HG02642 (cell line): ENCODE measurements at regions not wholly inside any gene's neighbourhood (a gene's known extent, or its start where the extent isn't known, plus 50 kb on each side); places are given as distances from the start of the nearest gene placed in this dataset.
"Not testable (repeated sequence)": the region's sequence is repeated elsewhere in the genome, so short reads cannot be mapped to it uniquely, and the experiment has no call there.

ENCODE experiments used
- ATAC-seq: cut with Tn5 transposase; IDR thresholded peaks from one replicate; pipeline ENCODE4 v1.9.1; 2021; ENCODE audit warnings: mild to moderate bottlenecking; ENCODE audit not compliant: unreplicated experiment, poor library complexity

GRCh38 chr12:88706286-88706685, 126.0 kb upstream of the KITLG start:
- ATAC-seq, result no peak

GRCh38 chr12:88703790-88704189, 123.5 kb upstream of the KITLG start:
- ATAC-seq, result no peak

DNA sequence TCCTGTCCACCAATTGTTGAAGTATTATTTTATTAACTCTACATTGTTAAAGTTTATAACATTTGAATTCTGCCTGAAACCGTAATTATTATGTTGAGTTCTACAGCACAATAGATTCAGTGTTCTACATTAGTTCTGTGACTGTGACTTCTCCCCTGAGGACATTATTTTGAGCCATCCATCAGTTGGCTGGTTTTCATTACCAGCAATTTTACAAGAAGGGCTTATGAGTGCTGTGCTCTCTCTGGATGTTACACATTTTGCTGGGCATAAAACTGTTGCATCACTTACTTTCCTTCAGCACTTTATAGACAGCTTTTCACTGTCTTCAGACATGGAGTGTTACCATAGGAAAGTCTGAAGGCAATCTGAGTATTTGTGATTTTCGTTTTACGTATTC, 118.2 kb upstream of the KITLG start:
- ATAC-seq, result no peak

DNA sequence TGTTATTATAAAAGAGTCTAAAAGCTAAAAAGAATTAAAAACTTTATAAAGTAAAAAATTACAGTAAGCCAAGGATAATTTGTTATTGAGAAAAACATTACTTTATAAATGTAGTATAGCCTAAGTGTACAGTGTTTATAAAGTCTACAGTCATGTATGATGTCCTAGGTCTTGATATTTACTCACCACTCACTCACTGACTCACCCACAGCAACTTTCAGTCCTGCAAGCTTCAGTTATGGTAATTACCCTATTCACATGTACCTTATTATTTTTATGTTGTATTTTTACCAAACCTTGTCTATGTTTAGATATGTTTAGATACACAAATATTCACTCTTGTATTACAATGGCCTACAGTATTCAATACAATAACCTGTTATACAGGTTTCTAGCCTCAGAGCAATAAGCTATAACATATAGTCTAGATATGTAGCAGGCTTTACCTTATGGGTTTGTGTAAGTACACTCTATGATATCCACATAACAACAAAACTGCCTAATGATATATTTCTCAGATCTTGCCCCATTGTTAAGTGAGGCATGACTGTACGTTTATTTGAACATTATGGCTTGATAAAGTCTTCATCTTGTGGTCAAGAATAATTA, 113.7 kb upstream of the KITLG start:
- no peak for ATAC-seq

DNA sequence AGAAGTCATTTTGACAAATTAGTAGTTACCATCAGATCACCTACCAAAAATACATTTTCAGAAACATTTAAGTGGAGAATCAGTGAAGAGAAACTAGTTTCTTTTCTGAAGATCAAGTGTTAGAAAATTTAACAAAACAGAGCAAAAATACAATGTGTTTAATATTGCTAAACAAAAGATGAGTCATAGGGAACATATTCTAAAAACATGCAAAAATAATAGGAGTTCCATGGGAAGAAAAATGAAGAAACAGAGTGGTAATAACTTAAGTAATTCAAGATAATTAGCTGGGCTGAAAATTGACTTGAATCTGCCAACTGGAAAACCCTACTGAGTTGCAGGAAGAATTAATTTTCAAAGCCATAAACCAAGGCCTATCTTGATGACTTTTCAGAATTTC, 111.5 kb upstream of the KITLG start:
- no peak for ATAC-seq

DNA sequence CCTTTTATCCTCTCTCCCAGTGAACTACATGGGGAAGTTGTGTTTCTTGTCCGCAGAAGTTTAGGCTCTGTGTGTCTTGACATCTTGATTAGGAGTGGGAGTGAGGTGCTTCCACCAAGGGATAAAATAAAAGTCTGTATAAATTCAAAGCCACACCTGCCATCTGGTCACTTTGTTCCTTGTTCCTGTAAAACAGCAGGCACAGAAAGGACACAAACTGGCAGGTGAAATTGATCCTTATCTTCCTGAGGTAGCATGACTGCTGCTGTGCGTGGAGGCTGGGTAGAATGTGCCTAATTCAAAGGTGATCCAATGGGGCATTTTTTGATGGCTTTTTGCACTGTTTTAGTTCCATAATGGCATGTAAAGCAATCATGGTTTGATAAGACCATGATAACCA, 104.3 kb upstream of the KITLG start:
- ATAC-seq, result no peak

DNA sequence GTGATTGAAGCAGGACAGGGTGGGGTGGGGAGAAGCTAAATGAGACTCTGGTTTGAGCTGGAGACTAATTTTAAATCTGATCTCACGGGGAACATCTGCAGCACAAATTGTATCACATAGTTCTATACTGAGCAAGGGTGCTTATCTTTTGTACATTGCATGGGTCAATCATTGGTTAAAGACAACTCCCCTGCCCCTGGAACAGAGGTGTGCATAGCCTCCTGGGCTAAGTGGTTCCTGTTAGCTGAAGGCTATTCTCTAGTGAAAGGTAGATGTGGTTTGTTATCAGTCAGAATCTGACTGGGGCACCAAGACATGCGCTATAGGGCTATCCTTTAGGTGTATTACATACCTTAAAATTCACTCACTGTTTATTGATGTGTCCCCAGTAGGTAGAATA, 103.9 kb upstream of the KITLG start:
- ATAC-seq, result no peak

- ATAC-seq, result no peak
Measured at GRCh38 chr12:88683628-88684027, 103.4 kb upstream of the KITLG start.

DNA sequence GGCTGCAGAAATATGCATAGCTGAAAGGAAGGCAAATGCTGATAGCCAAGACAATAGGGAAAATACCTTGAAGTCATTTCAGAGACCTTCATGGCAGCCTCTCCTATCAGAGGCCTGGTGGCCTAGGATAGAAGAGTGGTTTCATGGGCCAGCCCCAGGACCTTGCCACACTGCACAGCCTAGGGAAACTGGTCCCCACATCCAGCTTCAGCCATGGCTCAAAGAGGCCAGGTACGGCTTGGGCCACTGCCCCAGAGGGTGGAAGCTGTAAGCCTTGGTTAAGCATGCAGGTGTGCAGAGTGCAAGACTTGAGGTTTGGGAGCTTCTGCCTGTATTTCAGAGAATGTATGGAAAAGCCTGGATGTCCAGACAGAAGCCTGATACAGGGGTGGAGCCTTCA, 101.0 kb upstream of the KITLG start:
- ATAC-seq, result no peak

GRCh38 chr12:88677464-88677863, 97.2 kb upstream of the KITLG start:
- no peak for ATAC-seq

- not testable (repeated sequence) for ATAC-seq
Measured at GRCh38 chr12:88667615-88668014, 87.3 kb upstream of the KITLG start.

DNA sequence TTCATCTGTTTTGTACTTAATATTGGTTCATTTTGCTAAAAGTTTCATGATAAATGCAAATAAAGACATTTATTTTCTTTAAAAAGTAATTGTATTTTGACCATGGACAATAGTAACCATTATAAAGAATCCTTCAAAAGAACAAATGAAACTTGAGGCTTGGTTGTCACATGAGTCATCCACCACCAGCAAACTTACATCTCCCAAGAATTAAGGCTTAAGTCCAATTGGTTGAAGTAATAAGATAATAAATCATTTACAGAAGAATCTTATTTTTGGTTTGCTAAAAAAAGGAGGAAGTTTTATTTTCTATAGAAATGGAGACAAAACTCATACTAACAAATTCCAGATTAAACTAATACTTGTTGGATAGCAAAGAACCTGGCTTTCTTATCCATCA, 84.8 kb upstream of the KITLG start:
- no peak for ATAC-seq

DNA sequence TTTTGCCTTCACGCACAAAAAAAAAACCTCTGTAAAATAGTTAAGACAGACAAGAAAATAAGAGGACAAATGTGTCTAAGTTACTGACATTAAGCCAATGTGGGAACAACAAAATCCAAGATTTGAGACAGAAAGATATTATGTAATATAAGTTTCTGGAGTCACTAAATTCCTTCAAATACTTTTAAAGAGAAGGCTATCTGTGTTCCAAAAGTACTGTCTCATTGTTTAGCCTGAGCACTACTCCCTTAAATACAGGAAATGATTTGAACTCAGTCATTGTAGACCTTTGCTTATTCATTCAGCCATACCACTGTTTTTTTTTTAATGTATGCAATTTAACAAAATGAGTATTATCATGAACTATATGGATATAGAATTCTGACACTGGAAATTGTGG, 82.7 kb upstream of the KITLG start:
- ATAC-seq, result no peak

- no peak for ATAC-seq
Measured at GRCh38 chr12:88662093-88662492, 81.8 kb upstream of the KITLG start.

- no peak for ATAC-seq
Measured at GRCh38 chr12:88658009-88658408, 77.7 kb upstream of the KITLG start.

DNA sequence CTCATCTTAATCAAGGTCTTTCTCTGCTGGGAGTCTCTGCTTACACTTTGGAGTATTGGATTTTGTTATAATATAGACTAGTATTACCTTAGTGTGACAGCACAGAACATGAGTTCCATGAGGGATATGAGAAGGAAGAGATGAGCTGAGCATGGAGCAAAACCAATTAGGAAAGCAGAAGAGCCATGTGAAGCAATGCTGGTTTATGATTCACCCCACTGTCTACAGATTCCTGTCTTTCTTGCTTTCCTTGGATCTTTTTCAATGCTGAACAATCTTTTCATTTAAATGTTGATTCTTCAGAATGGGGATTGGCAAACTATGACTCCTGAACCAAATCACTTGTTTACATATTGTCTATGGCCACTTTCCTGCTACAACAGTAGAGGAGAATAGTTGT, 70.4 kb upstream of the KITLG start:
- ATAC-seq, result no peak

- ATAC-seq, result no peak
Measured at GRCh38 chr12:88648625-88649024, 68.4 kb upstream of the KITLG start.

- ATAC-seq, result no peak
Measured at GRCh38 chr12:88646824-88647223, 66.6 kb upstream of the KITLG start.

DNA sequence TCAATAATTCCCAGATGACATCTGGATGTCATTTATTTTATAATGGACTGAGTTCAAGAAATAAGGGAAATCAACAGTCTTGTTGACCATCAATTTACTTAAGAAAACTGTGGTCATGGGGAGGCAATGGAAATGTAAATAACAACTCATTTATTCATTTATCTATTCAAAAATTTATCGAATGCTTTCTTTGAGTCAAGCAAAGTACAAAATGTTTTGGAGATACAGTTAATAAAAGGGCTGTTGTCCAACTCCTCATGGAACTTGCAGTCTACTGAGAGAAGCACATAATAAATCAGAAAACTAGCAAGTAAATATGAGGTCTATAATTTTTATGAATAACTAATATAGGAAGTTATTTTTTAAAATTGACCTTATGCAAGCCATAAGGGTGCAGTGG, 65.5 kb upstream of the KITLG start:
- ATAC-seq, result no peak

GRCh38 chr12:88644946-88645702, 64.9 kb upstream of the KITLG start:
- ATAC-seq, result no peak

GRCh38 chr12:88643685-88644084, 63.4 kb upstream of the KITLG start:
- no peak for ATAC-seq
